Keratinocyte (primary cell): ENCODE measurements at regions not wholly inside any gene's neighbourhood (a gene's known extent, or its start where the extent isn't known, plus 50 kb on each side); places are given as distances from the start of the nearest gene placed in this dataset.

Experiments used
- DNase-seq: peaks from one replicate; pipeline ENCODE4 v3.0.0-alpha.2; 2011; ENCODE audit warnings: low read depth, missing footprints, low spot score
- FAIRE-seq: peaks from 2 replicates; lab custom pipeline; 2011; peaks lifted over from hg19 to GRCh38; lab: Jason Lieb, UNC
- H2AFZ ChIP-seq: 2 replicates; pipeline ENCODE4 v1.6.0; 2012; ENCODE audit warnings: low read length, control low read depth, inconsistent platforms; ENCODE audit not compliant: control insufficient read depth
- H3K27ac ChIP-seq: 2 replicates; pipeline ENCODE4 v1.5.1; 2011; ENCODE audit warnings: low read length; ENCODE audit not compliant: control insufficient read depth, insufficient read depth
- H3K27me3 ChIP-seq: 3 replicates; pipeline ENCODE4 v1.6.0; 2011; ENCODE audit warnings: low read length; ENCODE audit not compliant: control insufficient read depth, insufficient read depth; ENCODE audit errors: extremely low read depth
- H3K36me3 ChIP-seq, 2 experiments: 2 replicates in 1 of 2; 3 replicates in 1 of 2; pipeline ENCODE4 v1.5.1; 2011; ENCODE audit warnings: low read length in 2 of 2, mild to moderate bottlenecking in 1 of 2; ENCODE audit not compliant: control insufficient read depth in 2 of 2, insufficient read depth in 2 of 2; ENCODE audit errors: extremely low read depth in 1 of 2
- H3K4me1 ChIP-seq: 3 replicates; pipeline ENCODE4 v1.5.1; 2011; ENCODE audit warnings: low read length; ENCODE audit not compliant: control insufficient read depth, insufficient read depth; ENCODE audit errors: extremely low read depth
- H3K4me2 ChIP-seq: 3 replicates; pipeline ENCODE4 v1.6.0; 2011; ENCODE audit warnings: low read depth, low read length; ENCODE audit not compliant: control insufficient read depth, insufficient read depth; ENCODE audit errors: extremely low read depth
- H3K4me3 ChIP-seq, 3 experiments: fragments of 200-600 bp in 1 of 3; sonication (generic) in 1 of 3; 2 replicates in 2 of 3; 3 replicates in 1 of 3; pipeline ENCODE4 v1.5.1; 2011 to 2016; ENCODE audit warnings: low read length in 3 of 3, mild to moderate bottlenecking in 3 of 3, control low read depth in 2 of 3, inconsistent platforms in 1 of 3, low read depth in 1 of 3, mixed read lengths in 1 of 3, mixed run types in 1 of 3, moderate library complexity in 1 of 3; ENCODE audit not compliant: control insufficient read depth in 2 of 3, insufficient read depth in 2 of 3; ENCODE audit errors: extremely low read depth in 1 of 3
- H3K79me2 ChIP-seq: 2 replicates; pipeline ENCODE4 v1.6.0; 2012; ENCODE audit warnings: low read length; ENCODE audit not compliant: control insufficient read depth, insufficient read depth
- H3K9ac ChIP-seq: 3 replicates; pipeline ENCODE4 v1.6.0; 2011; ENCODE audit warnings: low read length; ENCODE audit not compliant: control insufficient read depth, insufficient read depth; ENCODE audit errors: extremely low read depth
- H3K9me1 ChIP-seq: 3 replicates; pipeline ENCODE4 v1.6.0; 2011; ENCODE audit warnings: low read length; ENCODE audit not compliant: control insufficient read depth, insufficient read depth; ENCODE audit errors: extremely low read depth
- H3K9me3 ChIP-seq: 2 replicates; pipeline ENCODE4 v1.5.1; 2012; ENCODE audit warnings: low read depth, low read length; ENCODE audit not compliant: control insufficient read depth
- H4K20me1 ChIP-seq: 3 replicates; pipeline ENCODE4 v1.6.0; 2011; ENCODE audit warnings: low read length; ENCODE audit not compliant: control insufficient read depth, insufficient read depth; ENCODE audit errors: extremely low read depth
- CTCF ChIP-seq, 3 experiments: IDR thresholded peaks in 1 of 3; conservative IDR thresholded peaks in 1 of 3; optimal IDR thresholded peaks in 1 of 3; 2 replicates in 2 of 3; 3 replicates in 1 of 3; pipeline versions ENCODE3 to v1.5.1; 2011; ENCODE audit warnings: low read length in 3 of 3, mild to moderate bottlenecking in 3 of 3, moderate library complexity in 2 of 3, control low read depth in 1 of 3, inconsistent platforms in 1 of 3; ENCODE audit not compliant: insufficient read depth in 2 of 3; ENCODE audit errors: extremely low read depth in 1 of 3
- EZH2 ChIP-seq: IDR thresholded peaks from one replicate; pipeline ENCODE4 v1.6.1; 2012; ENCODE audit warnings: inconsistent platforms, mild to moderate bottlenecking, low read length, moderate library complexity
- dilution Hi-C: fragments of 300-500 bp; cut with MboI; formaldehyde crosslinking; loops from one replicate; pipeline ENCODE4 v1.7.0; 2020; ENCODE audit warnings: low sequenced_read_pairs; ENCODE audit not compliant: extremely low pct_ligation_motif_present

GRCh38 chr6:144551339-144551738 is 266.2 kb downstream of the UTRN start:
- H2AFZ ChIP-seq: no peak overlapping the region
- H3K4me3 ChIP-seq: no peak overlapping the region
- H3K79me2 ChIP-seq: no peaks in the 10 kb centered on the region
- FAIRE-seq (no peak), DNase-seq (no peak)
- no peak for TF ChIP-seq CTCF (optimal IDR thresholded peaks at IDR 0.05 in 1 of 3, IDR thresholded peaks at IDR 0.05 in 1 of 3, conservative IDR thresholded peaks at IDR 0.05 in 1 of 3; ENCODE audit: extremely low read depth in 1 of 3, insufficient read depth in 2 of 3, low read length in 3 of 3)
- TF ChIP-seq EZH2: no peak
- H3K36me3 ChIP-seq: peaks cover under 1 to 4% of the 10 kb centered on the region in 2 experiments
- H3K4me2 ChIP-seq: no peak overlapping the region
- no peaks in the 10 kb centered on the region for H3K9me1 ChIP-seq
- H3K9me3 ChIP-seq: no peaks in the 10 kb centered on the region
- no peak overlapping the region for H3K27ac ChIP-seq
- H3K9ac ChIP-seq: no peak overlapping the region
- H3K27me3 ChIP-seq: no peaks in the 10 kb centered on the region
- dilution Hi-C loops: no loop called here
- no peaks in the 10 kb centered on the region for H4K20me1 ChIP-seq
- H3K4me1 ChIP-seq: no peaks in the 10 kb centered on the region

- H3K9me3 ChIP-seq: no peaks in the 10 kb centered on the region
- peaks cover 2 to 4% of the 10 kb centered on the region in 2 experiments for H3K36me3 ChIP-seq
- H3K27ac ChIP-seq: no peak overlapping the region
- no peak overlapping the region for H3K4me3 ChIP-seq
- no peak overlapping the region for H3K4me2 ChIP-seq
- H3K9me1 ChIP-seq: no peaks in the 10 kb centered on the region
- FAIRE-seq (no peak), DNase-seq (no peak)
- no peak for TF ChIP-seq CTCF (optimal IDR thresholded peaks at IDR 0.05 in 1 of 3, IDR thresholded peaks at IDR 0.05 in 1 of 3, conservative IDR thresholded peaks at IDR 0.05 in 1 of 3; ENCODE audit: extremely low read depth in 1 of 3, insufficient read depth in 2 of 3, low read length in 3 of 3)
- TF ChIP-seq EZH2: no peak
- H2AFZ ChIP-seq: no peak overlapping the region
- dilution Hi-C loops: no loop called here
- H3K27me3 ChIP-seq: no peaks in the 10 kb centered on the region
- no peaks in the 10 kb centered on the region for H4K20me1 ChIP-seq
- peaks cover 3% of the 10 kb centered on the region for H3K4me1 ChIP-seq
- H3K9ac ChIP-seq: no peak overlapping the region
- no peaks in the 10 kb centered on the region for H3K79me2 ChIP-seq
These were observed 269.9 kb downstream of the UTRN start for GRCh38 chr6:144555066-144555465.
